IMR-90 (cell line): ENCODE measurements at regions not wholly inside any gene's neighbourhood (a gene's known extent, or its start where the extent isn't known, plus 50 kb on each side); places are given as distances from the start of the nearest gene placed in this dataset.

Experiments used
- ATAC-seq: fragments of 200-7000 bp; cut with Tn5 transposase; 2 replicates; pipeline ENCODE4 v1.9.1; 2020; ENCODE audit warnings: low read depth, mild to moderate bottlenecking, moderate library complexity
- BruUV-seq: library from RNA; stranded (reverse); fragments of 400-500 nt; replicated peaks from 2 replicates; lab custom pipeline; 2021; lab: Mats Ljungman, UMichigan
- CTCF ChIA-PET: fragments of 300-600 bp; formaldehyde crosslinking; extraction: SDS; loops from one replicate; lab custom pipeline; 2021; ENCODE audit warnings: antibody characterized with exemption; lab: Yijun Ruan, JAX
- POLR2A ChIA-PET: fragments of 300-600 bp; sonication (Branson Sonifier 250); formaldehyde crosslinking; loops from one replicate; lab custom pipeline; 2022; ENCODE audit warnings: antibody characterized with exemption; ENCODE audit not compliant: unreplicated experiment; lab: Charles Lee
- DNase-seq: peaks from one replicate; pipeline ENCODE4 v3.0.0; 2013
- H2AFZ ChIP-seq: replicated peaks from 2 replicates; pipeline ENCODE3; 2013; ENCODE audit warnings: low read length, mild to moderate bottlenecking; ENCODE audit not compliant: poor library complexity
- H2AK5ac ChIP-seq: 2 replicates; pipeline ENCODE4 v1.6.1; 2013; ENCODE audit warnings: low read depth, low read length, inconsistent platforms
- H2AK9ac ChIP-seq: replicated peaks from 2 replicates; pipeline ENCODE3; 2013; ENCODE audit warnings: mild to moderate bottlenecking, low read depth, low read length, moderate library complexity; ENCODE audit not compliant: poor library complexity
- H2BK120ac ChIP-seq: 2 replicates; pipeline ENCODE4 v1.6.1; 2013; ENCODE audit warnings: low read depth, low read length, inconsistent platforms
- H2BK15ac ChIP-seq: 3 replicates; pipeline ENCODE4 v1.6.1; 2013; ENCODE audit warnings: low read depth, low read length, inconsistent platforms
- H2BK20ac ChIP-seq: 2 replicates; pipeline ENCODE4 v1.6.1; 2013; ENCODE audit warnings: low read depth, mild to moderate bottlenecking, inconsistent platforms, low read length, moderate library complexity
- H2BK5ac ChIP-seq: 2 replicates; pipeline ENCODE4 v1.6.1; 2013; ENCODE audit warnings: mild to moderate bottlenecking, low read depth, low read length, inconsistent platforms; ENCODE audit not compliant: poor library complexity, severe bottlenecking
- H3K14ac ChIP-seq: replicated peaks from 2 replicates; pipeline ENCODE4 v1.6.1; 2013; ENCODE audit warnings: low read depth, low read length, inconsistent platforms
- H3K18ac ChIP-seq: 2 replicates; pipeline ENCODE4 v1.6.1; 2013; ENCODE audit warnings: low read depth, low read length, control low read depth
- H3K23ac ChIP-seq: 2 replicates; pipeline ENCODE4 v1.6.1; 2013; ENCODE audit warnings: low read depth, low read length, inconsistent platforms
- H3K27ac ChIP-seq: 2 replicates; pipeline ENCODE4 v1.5.1; 2013; ENCODE audit warnings: mild to moderate bottlenecking, control low read depth, low read length; ENCODE audit not compliant: insufficient read depth
- H3K27me3 ChIP-seq: 2 replicates; pipeline ENCODE4 v1.6.1; 2013; ENCODE audit warnings: low read length; ENCODE audit not compliant: control insufficient read depth, insufficient read depth
- H3K36me3 ChIP-seq: 2 replicates; pipeline ENCODE4 v1.6.1; 2013; ENCODE audit warnings: low read length, mixed read lengths; ENCODE audit not compliant: control insufficient read depth, insufficient read depth
- H3K4ac ChIP-seq: 2 replicates; pipeline ENCODE4 v1.6.1; 2013; ENCODE audit warnings: low read depth, low read length, inconsistent platforms
- H3K4me1 ChIP-seq: 2 replicates; pipeline ENCODE4 v1.6.1; 2013; ENCODE audit warnings: low read length, mixed read lengths; ENCODE audit not compliant: control insufficient read depth, insufficient read depth
- H3K4me2 ChIP-seq: 2 replicates; pipeline ENCODE4 v1.6.1; 2013; ENCODE audit warnings: low read depth, mild to moderate bottlenecking, control low read depth, low read length, moderate library complexity
- H3K4me3 ChIP-seq: 2 replicates; pipeline ENCODE4 v1.5.1; 2013; ENCODE audit warnings: low read depth, mild to moderate bottlenecking, control low read depth, low read length, moderate library complexity; ENCODE audit not compliant: insufficient read depth
- H3K56ac ChIP-seq: 2 replicates; pipeline ENCODE4 v1.6.1; 2013; ENCODE audit warnings: low read length, inconsistent platforms; ENCODE audit not compliant: insufficient read depth; ENCODE audit errors: extremely low read depth
- H3K79me1 ChIP-seq, 2 experiments: 2 replicates each; pipeline ENCODE4 v1.6.1; 2013; ENCODE audit warnings: low read length in 2 of 2, inconsistent platforms in 1 of 2, low read depth in 1 of 2
- H3K9ac ChIP-seq: 2 replicates; pipeline ENCODE4 v1.6.1; 2013; ENCODE audit warnings: low read depth, low read length, control low read depth
- H3K9me1 ChIP-seq: 2 replicates; pipeline ENCODE4 v1.6.1; 2013; ENCODE audit warnings: low read length, inconsistent platforms; ENCODE audit not compliant: insufficient read depth
- H3K9me3 ChIP-seq: 2 replicates; pipeline ENCODE4 v1.6.1; 2013; ENCODE audit warnings: low read length; ENCODE audit not compliant: control insufficient read depth, insufficient read depth
- H4K20me1 ChIP-seq: 2 replicates; pipeline ENCODE4 v1.6.1; 2013; ENCODE audit warnings: low read length, inconsistent platforms; ENCODE audit not compliant: insufficient read depth
- H4K5ac ChIP-seq: 2 replicates; pipeline ENCODE4 v1.6.1; 2013; ENCODE audit warnings: mild to moderate bottlenecking, low read depth, low read length, control low read depth
- H4K8ac ChIP-seq, 2 experiments: 2 replicates each; pipeline ENCODE4 v1.6.1; 2013; ENCODE audit warnings: low read depth in 2 of 2, low read length in 2 of 2, control low read depth in 1 of 2, inconsistent platforms in 1 of 2
- H4K91ac ChIP-seq: 2 replicates; pipeline ENCODE4 v1.6.1; 2013; ENCODE audit warnings: low read depth, low read length, inconsistent platforms; ENCODE audit not compliant: insufficient read depth
- CTCF ChIP-seq: conservative IDR thresholded peaks from 2 replicates; pipeline ENCODE4 v1.5.1; 2012; ENCODE audit warnings: mild to moderate bottlenecking, low read depth, low read length, improper control_type of control experiment
- FOS ChIP-seq: fragments of 150-350 bp; IDR thresholded peaks from 2 replicates; pipeline ENCODE4 v1.6.1; 2016; ENCODE audit warnings: low read depth, low read length
- RCOR1 ChIP-seq: IDR thresholded peaks from 2 replicates; pipeline ENCODE4 v1.6.1; 2012; ENCODE audit warnings: mild to moderate bottlenecking, low read length, improper control_type of control experiment; ENCODE audit not compliant: insufficient replicate concordance
- RFX5 ChIP-seq: IDR thresholded peaks from 2 replicates; pipeline ENCODE4 v1.8.0; 2012; ENCODE audit warnings: low read depth, mild to moderate bottlenecking, low read length, moderate library complexity
- dilution Hi-C: fragments of 300-500 bp; cut with HindIII; formaldehyde crosslinking; loops from one replicate; pipeline ENCODE4 v1.14.3; 2018; ENCODE audit warnings: low sequenced_read_pairs; ENCODE audit not compliant: unreplicated experiment
- in situ Hi-C: fragments of 300-500 bp; cut with MboI; formaldehyde crosslinking; loops from 3 replicates; pipeline ENCODE4 v1.14.3; 2019; ENCODE audit warnings: low sequenced_read_pairs, inconsistent platforms, mixed read lengths
- intact Hi-C: fragments of 100-400 bp; cut with micrococcal nuclease; formaldehyde crosslinking; loops from 2 replicates; pipeline ENCODE4 v1.10.0; 2022
- TF ChIP-seq, protein P1 (sequence below): fragments of 150-350 bp; IDR thresholded peaks from 2 replicates; pipeline ENCODE4 v1.6.1; 2016; ENCODE audit warnings: low read depth, mild to moderate bottlenecking, low read length, moderate library complexity, borderline replicate concordance

DNA sequence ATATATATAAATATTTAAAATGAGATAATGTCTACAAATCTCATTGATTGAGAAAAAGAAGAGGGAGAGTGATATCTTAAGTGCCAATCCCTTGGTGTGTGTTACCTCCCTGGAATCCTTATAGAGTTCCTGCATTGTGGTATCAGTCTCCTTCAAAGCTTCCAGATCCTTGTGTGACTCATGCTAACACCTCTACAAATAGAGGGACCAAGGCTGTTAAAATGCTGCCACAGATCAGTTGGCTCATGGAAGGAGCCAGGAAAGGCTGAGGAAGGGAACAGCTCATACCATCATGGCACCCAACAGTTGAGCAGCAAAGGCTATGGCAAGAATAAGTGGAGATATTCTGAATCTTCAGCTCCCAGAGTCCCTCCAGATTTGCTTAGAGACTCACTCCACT is 163.6 kb upstream of the ISX start:
- no peak overlapping the region for H4K8ac ChIP-seq
- in situ Hi-C loops (no loop called here), dilution Hi-C loops (no loop called here), intact Hi-C loops (no loop called here)
- no peak overlapping the region for H3K56ac ChIP-seq
- H3K14ac ChIP-seq: no peak overlapping the region
- ChIA-PET CTCF (no interaction called here), POLR2A (no interaction called here)
- no peak overlapping the region for H2AK5ac ChIP-seq
- no peak for ATAC-seq
- no peaks in the 10 kb centered on the region for H3K9me1 ChIP-seq
- H2AK9ac ChIP-seq: no peak overlapping the region
- H2BK15ac ChIP-seq: no peak overlapping the region
- no peak overlapping the region for H2BK5ac ChIP-seq
- DNase-seq: no peak
- H3K9ac ChIP-seq: no peak overlapping the region
- no peak overlapping the region for H3K27ac ChIP-seq
- no peak overlapping the region for H3K4me2 ChIP-seq
- no peak overlapping the region for H4K91ac ChIP-seq
- H3K18ac ChIP-seq: no peak overlapping the region
- H4K5ac ChIP-seq: no peak overlapping the region
- no peak overlapping the region for H3K4ac ChIP-seq
- no peaks in the 10 kb centered on the region for H3K36me3 ChIP-seq
- no peaks in the 10 kb centered on the region for H4K20me1 ChIP-seq
- TF ChIP-seq RFX5 (no peak), CTCF (no peak), FOS (no peak), RCOR1 (no peak)
- TF ChIP-seq, protein P1, sequence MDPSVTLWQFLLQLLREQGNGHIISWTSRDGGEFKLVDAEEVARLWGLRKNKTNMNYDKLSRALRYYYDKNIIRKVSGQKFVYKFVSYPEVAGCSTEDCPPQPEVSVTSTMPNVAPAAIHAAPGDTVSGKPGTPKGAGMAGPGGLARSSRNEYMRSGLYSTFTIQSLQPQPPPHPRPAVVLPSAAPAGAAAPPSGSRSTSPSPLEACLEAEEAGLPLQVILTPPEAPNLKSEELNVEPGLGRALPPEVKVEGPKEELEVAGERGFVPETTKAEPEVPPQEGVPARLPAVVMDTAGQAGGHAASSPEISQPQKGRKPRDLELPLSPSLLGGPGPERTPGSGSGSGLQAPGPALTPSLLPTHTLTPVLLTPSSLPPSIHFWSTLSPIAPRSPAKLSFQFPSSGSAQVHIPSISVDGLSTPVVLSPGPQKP: no peak
- no TSS peak for BruUV-seq
- H3K23ac ChIP-seq: no peak overlapping the region
- H3K79me1 ChIP-seq: no peaks in the 10 kb centered on the region
- H3K4me3 ChIP-seq: no peak overlapping the region
- H3K4me1 ChIP-seq: no peaks in the 10 kb centered on the region
- H2BK120ac ChIP-seq: no peak overlapping the region
- no peak overlapping the region for H2AFZ ChIP-seq
- H2BK20ac ChIP-seq: no peak overlapping the region
- no peaks in the 10 kb centered on the region for H3K27me3 ChIP-seq
- peaks cover 32% of the 10 kb centered on the region for H3K9me3 ChIP-seq
